Smooth muscle cell of the brain vasculature (primary cell): ENCODE measurements at regions not wholly inside any gene's neighbourhood (a gene's known extent, or its start where the extent isn't known, plus 50 kb on each side); places are given as distances from the start of the nearest gene placed in this dataset.

ENCODE experiments used
- DNase-seq: peaks from one replicate; pipeline ENCODE4 v3.0.0-alpha.2; 2012; ENCODE audit warnings: low read depth, low spot score

DNA sequence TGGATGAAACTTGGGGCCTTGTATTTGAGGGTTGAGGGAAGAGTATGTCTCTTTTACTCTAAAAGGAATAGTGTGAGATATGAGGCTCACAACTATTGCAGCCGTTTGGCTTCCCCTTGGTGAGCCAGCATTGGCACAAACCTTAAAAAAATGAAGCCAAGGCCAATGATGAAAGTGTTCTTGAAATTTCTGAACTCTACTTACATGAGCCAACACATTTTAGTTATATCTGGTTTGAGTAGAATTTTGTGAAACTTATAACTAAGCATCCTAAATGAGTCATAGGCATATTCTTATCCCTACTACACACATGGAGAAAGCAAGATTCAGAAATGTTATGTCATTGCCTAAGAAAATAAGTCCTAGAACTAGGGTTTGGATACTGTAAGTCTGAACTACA is 55.3 kb upstream of the ACSS3 start:
- DNase-seq, result no peak

- peak; percentile 54 for DNase-seq
Observed at GRCh38 chr12:81021834-81022233, 56.0 kb upstream of the ACSS3 start.

DNA sequence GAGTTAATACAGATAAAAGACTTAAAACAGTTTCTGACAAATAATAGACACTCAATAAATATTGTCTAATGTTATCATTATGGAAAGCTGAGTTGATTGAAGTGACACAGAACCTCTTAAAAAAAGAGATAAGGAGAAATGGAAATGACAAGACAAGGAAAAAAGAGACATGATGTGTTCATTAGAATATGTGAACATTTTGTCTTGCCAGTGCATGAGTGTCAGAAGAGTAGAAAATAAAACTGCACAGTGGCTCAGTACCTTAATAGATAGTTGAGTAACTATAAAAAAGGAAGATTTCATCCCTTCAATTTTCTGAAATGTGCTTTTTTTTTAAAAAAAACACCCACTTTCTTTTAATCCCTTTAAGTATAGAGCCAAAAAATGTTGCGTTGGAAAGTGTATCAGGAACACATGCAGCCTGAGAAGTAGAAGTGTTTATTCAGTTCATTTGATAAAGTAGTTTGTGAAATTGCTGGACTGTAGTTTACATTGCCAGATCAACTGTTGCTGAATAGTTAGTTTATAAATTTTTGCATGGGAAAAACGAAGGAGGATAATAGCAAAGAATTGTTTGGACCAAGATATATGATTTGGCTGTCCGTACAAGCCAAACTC is 56.6 kb upstream of the ACSS3 start:
- DNase-seq, result no peak

DNA sequence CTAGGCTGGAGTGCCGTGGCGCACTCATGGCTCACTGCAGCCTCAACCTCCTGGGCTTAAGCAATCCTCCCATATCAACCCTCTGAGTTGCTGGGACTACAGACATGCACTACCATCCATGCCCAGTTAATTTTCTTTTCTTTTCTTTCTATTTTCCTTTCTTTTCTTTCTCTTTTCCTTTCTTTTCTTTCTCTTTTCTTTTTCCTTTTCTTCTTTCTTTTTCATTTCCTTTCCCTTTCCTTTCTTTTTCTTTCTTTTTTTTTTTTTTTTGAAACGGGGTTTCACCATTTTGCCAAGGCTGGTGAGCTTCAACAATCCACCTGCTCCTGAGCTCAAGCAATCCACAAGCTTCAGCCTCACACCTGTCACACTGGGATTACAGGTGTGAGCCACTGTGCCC is 60.1 kb upstream of the ACSS3 start:
- no peak for DNase-seq

DNA sequence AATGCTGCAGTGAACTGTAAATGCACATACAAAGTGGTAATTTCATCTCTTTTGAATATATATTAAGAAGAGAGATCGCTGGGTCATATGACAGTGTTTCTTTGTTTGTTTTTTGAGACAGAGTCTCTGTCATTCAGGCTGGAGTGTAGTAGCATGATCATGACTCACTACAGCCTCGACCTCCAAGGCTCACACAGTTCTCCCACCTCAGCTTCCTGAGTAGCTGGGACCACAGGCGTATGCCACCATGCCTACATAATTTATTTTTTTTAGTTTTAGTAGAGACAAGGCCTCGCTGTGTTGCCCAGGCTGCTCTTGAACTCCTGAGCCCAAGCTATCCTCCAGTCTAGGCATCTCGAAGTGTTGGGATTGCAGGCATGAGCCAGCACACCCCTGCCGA is 62.4 kb upstream of the ACSS3 start:
- DNase-seq, result no peak

DNA sequence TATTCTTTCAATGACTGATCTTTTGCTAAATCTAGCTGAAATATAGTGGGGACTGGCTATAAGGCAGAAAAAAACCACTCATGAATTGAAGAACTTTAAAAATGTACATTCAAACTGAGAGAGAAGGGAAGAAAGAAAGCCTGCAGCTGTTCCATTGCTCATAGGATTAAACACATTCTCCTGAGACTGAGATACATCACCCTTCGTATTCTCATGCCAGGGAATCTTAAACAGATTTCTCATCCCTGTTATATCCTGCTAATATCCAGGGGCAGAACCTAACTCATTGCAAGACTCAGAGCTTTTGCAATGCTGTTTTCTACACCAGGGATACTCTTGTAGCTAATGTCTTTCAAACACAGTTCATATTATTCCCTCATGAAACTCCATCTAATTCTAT is 67.2 kb upstream of the ACSS3 start:
- no peak for DNase-seq

GRCh38 chr12:81005606-81006005 is 67.9 kb upstream of the LIN7A start:
- DNase-seq, result no peak

DNA sequence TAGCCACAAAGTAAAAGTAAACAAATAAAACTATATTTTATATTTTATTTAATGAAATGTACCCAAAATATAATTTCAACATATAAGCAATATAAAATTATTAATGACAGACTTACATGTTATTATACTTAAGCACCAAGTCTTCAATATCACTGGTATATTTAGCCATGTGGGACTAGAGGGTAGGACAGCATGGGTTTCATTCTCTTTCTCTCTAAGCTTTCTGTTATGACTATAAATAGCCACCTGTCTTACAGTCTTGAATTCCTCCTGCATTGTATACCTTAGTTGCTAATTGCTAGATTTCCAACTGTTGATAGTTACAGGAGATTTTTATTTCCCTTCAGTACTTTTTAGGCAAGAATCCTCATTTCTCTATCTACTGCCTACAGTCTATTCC is 63.1 kb upstream of the LIN7A start:
- no peak for DNase-seq

DNA sequence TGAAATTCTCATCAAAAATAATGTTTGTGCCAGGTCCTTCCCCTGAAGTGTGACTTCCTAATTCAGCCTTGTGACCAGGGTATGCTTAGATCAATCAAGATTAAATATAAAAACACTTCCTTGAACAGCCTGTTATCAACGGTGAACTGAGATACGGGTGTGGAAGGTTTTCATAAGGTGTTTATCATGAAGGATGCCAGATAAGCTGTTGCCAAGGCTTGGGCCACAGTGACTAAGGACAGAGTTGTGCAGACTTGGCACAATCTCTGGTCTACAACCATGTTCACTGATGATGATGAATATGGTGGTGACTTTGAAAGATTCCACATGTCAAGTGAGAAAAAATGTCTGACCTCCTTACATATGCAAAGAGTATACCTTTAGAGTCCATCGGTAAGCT is 51.3 kb upstream of the LIN7A start:
- DNase-seq, result no peak
